Suppressor macrophage treated with lipopolysaccharide for 1 hour (primary cell): ENCODE measurements at regions not wholly inside any gene's neighbourhood (a gene's known extent, or its start where the extent isn't known, plus 50 kb on each side); places are given as distances from the start of the nearest gene placed in this dataset.
A peak's percentile ranks its signal among the peaks of the same experiment; 100 is the strongest.
"Not testable (repeated sequence)": the region's sequence is repeated elsewhere in the genome, so short reads cannot be mapped to it uniquely, and the experiment has no call there.

Experiments
- DNase-seq, 3 donors: peaks; one replicate each; pipeline ENCODE4 v3.0.0-alpha.2; 2020 to 2022

GRCh38 chr12:54799966-54800365, 54.4 kb upstream of the MUCL1 start:
- DNase-seq = not testable (repeated sequence)

GRCh38 chr12:54798651-54799050, 55.7 kb upstream of the MUCL1 start:
- DNase-seq = no peak

GRCh38 chr12:54796991-54797390, 57.3 kb upstream of the MUCL1 start:
- DNase-seq = no peak

GRCh38 chr12:54795644-54796043, 58.7 kb upstream of the MUCL1 start:
- DNase-seq = no peak

- DNase-seq = no peak
Observed at GRCh38 chr12:54786081-54786480, 68.2 kb upstream of the MUCL1 start.

- no peak for DNase-seq
Observed at GRCh38 chr12:54784115-54784514, 70.2 kb upstream of the MUCL1 start.

- DNase-seq = not testable (repeated sequence)
Observed at GRCh38 chr12:54777031-54777430, 77.3 kb upstream of the MUCL1 start.

- no peak for DNase-seq
Observed at GRCh38 chr12:54773593-54773992, 80.7 kb upstream of the MUCL1 start.

- no peak for DNase-seq
Observed at GRCh38 chr12:54765652-54766051, 88.7 kb upstream of the MUCL1 start.

GRCh38 chr12:54762390-54762789, 91.9 kb upstream of the MUCL1 start:
- no peak for DNase-seq

- peak; percentile 72 to 78 (median 75) for DNase-seq
Observed at GRCh38 chr12:54759751-54760150, 94.6 kb upstream of the MUCL1 start.

- DNase-seq = no peak
Observed at GRCh38 chr12:54751493-54751892, 102.8 kb upstream of the MUCL1 start.

GRCh38 chr12:54749191-54749818, 101.1 kb upstream of the DCD start:
- peak; percentile 66 to 84 (median 77) for DNase-seq

- DNase-seq = no peak
Observed at GRCh38 chr12:54744590-54744989, 96.4 kb upstream of the DCD start.

- no peak for DNase-seq
Observed at GRCh38 chr12:54740882-54741281, 92.7 kb upstream of the DCD start.

GRCh38 chr12:54736549-54736948, 88.4 kb upstream of the DCD start:
- DNase-seq = no peak

- DNase-seq = no peak
Observed at GRCh38 chr12:54734196-54734950, 86.2 kb upstream of the DCD start.

- DNase-seq = peak; percentile 51 to 55 (median 52)
Observed at GRCh38 chr12:54725233-54725843, 77.2 kb upstream of the DCD start.

GRCh38 chr12:54723379-54724256, 75.5 kb upstream of the DCD start:
- DNase-seq = peak; percentile 46 to 64 (median 47)

GRCh38 chr12:54721312-54721711, 73.1 kb upstream of the DCD start:
- DNase-seq = no peak

- DNase-seq = peak in 1 of 3 donors; percentile 13
Observed at GRCh38 chr12:54719691-54720090, 71.5 kb upstream of the DCD start.

GRCh38 chr12:54716261-54716660, 68.1 kb upstream of the DCD start:
- DNase-seq = peak; percentile 68 to 75 (median 72)

GRCh38 chr12:54713876-54714275, 65.7 kb upstream of the DCD start:
- not testable (repeated sequence) for DNase-seq
